ENCODE measurements at regions not wholly inside any gene's neighbourhood (a gene's known extent, or its start where the extent isn't known, plus 50 kb on each side); places are given as distances from the start of the nearest gene placed in this dataset.

DNA sequence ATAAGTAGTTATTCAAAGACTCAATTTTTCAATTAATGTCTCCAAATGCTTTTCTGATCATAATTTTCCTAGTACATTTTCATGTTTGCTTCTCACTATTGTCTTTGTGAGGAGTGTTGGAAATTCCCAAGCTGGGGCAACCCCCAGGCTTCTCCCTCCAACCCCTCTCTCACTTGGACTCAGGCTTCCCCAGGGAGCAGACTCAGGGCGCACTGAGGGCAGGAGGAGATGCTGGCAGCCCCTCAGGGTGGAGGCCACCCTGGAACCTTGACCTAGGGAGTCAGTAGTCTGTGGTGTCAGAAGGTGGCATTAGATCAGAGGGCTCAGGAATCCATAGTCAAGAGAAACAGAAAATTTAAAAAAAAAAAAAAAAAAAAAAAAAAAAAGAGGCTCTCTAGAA, 86.5 kb upstream of the IRS2 start:
- H3K9me3 Mint-ChIP-seq: no peaks in the 10 kb centered on the region
- H3K27me3 Mint-ChIP-seq (ENCODE audit: low read depth, poor library complexity): peaks cover 6% of the 10 kb centered on the region
- DNase-seq: no peak
- H3K4me3 Mint-ChIP-seq: no peak overlapping the region
- H3K4me1 Mint-ChIP-seq: peaks cover 7% of the 10 kb centered on the region
- TF ChIP-seq, protein P1, sequence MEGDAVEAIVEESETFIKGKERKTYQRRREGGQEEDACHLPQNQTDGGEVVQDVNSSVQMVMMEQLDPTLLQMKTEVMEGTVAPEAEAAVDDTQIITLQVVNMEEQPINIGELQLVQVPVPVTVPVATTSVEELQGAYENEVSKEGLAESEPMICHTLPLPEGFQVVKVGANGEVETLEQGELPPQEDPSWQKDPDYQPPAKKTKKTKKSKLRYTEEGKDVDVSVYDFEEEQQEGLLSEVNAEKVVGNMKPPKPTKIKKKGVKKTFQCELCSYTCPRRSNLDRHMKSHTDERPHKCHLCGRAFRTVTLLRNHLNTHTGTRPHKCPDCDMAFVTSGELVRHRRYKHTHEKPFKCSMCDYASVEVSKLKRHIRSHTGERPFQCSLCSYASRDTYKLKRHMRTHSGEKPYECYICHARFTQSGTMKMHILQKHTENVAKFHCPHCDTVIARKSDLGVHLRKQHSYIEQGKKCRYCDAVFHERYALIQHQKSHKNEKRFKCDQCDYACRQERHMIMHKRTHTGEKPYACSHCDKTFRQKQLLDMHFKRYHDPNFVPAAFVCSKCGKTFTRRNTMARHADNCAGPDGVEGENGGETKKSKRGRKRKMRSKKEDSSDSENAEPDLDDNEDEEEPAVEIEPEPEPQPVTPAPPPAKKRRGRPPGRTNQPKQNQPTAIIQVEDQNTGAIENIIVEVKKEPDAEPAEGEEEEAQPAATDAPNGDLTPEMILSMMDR (IDR thresholded peaks at IDR 0.05): no peak
- no peaks in the 10 kb centered on the region for H3K36me3 Mint-ChIP-seq (ENCODE audit: low read depth)
- H3K27ac Mint-ChIP-seq: no peak overlapping the region

DNA sequence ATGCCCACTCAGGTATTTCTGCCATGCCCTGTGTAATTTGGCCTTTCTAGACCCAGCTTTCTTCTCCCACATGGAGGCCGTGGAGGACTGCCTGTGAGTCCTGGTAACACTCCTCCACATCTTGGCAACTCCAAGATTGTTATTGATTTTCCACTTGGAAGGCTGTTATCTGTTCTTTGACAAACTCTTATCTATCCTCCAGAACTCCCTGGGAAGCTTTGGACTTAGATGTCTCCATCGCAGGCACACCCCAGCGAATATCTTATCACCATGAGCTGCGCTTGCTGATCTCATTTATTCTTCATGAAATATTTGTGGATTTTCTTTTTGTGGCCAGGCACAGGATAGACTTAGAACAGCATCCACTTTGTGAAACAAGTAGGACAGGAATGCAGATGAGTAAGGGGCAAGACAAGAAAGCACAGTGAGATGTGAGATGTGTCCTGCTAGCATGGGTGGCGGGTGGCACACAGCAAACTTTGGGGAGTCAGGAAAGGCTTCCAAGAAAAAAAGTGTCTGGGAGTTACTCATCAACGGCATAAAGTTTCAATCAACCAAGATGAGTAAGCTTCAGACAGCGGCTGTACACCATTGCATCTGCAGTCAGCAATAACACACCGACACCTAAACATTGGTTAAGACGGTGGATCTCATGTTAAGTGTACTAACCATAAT, 84.5 kb upstream of the IRS2 start:
- Mint-ChIP-seq H3K4me3 (no peak overlapping the region), H3K9me3 (no peaks in the 10 kb centered on the region), H3K27me3 (ENCODE audit: low read depth, poor library complexity) (peaks cover 15% of the 10 kb centered on the region), H3K27ac (no peak overlapping the region), H3K36me3 (ENCODE audit: low read depth) (no peaks in the 10 kb centered on the region), H3K4me1 (peaks cover 7% of the 10 kb centered on the region)
- TF ChIP-seq, protein P1 (IDR thresholded peaks at IDR 0.05): no peak
- no peak for DNase-seq

DNA sequence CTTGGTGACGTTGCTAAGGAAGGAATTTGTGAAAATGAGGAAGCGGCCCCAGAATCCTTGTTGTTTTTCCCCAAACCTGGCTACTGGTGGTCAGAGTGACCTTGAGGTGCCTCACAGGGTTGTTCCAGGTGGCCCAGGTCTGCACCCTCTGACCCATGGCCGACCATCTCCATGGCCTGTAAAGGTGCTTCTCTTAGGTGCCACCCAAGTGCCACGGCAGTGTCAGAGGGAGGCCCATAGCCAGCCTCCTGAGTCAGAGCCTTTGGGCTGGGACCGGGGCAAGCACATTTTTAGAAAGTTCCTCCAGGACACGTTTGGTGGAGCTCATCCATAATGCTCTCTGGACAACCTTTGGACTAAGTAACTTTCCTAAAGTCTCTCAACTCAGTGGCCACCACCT, 83.9 kb upstream of the IRS2 start:
- no peak for DNase-seq
- Mint-ChIP-seq H3K9me3 (no peaks in the 10 kb centered on the region), H3K4me1 (peaks cover 7% of the 10 kb centered on the region), H3K27me3 (ENCODE audit: low read depth, poor library complexity) (peaks cover 15% of the 10 kb centered on the region), H3K36me3 (ENCODE audit: low read depth) (no peaks in the 10 kb centered on the region), H3K27ac (no peak overlapping the region), H3K4me3 (no peak overlapping the region)
- TF ChIP-seq, protein P1 (IDR thresholded peaks at IDR 0.05): no peak

DNA sequence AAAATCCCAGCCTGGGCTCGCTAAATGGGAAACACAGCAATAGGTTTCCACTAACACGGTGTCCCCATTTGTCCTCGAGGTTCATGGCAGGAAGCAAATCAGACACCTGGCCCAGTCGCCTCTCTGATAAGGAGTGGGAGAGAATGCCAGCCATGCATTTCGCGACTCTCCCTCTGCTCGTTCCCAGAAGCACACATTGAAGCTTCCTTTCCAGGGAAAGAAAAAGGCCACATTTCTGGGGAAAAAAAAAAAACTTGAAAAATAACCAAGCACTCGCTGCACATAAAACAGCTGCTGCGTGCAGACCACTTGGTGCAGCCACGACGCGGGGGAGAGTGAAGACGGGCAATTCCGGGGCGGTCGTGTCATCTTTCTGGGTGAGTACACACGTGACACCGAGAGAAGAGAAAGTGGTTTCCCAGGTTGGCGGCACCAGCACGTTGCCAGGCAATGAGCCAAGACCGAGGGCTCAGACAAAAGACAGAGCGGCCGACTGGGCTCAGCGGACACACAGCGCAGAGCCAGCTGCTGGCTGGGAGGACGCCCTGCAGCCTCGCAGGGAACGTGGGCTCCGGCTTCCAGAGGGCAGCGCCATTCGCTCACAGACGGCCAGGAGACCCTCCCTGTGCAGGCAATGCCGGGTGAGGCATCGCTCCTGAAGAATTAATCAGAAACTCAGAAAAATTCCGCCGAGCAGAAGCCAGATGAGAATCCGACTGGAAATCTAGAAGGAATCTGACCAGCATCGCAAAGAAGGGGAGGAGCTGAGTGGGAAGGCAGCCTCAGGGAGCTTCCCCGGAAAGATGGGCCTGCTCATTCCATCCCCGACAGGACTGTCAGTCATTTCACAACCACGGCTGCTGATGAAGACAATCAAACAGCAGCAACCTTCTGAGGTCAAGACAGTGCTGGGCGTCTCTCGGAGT, 83.2 kb upstream of the IRS2 start:
- peak; percentile 9 for DNase-seq
- Mint-ChIP-seq H3K4me3 (peak overlapping the region; percentile 28), H3K36me3 (ENCODE audit: low read depth) (no peaks in the 10 kb centered on the region), H3K27ac (peak overlapping the region; percentile 76), H3K27me3 (ENCODE audit: low read depth, poor library complexity) (peaks cover 15% of the 10 kb centered on the region), H3K4me1 (peaks cover 7% of the 10 kb centered on the region), H3K9me3 (no peaks in the 10 kb centered on the region)
- TF ChIP-seq, protein P1 (IDR thresholded peaks at IDR 0.05): no peak

DNA sequence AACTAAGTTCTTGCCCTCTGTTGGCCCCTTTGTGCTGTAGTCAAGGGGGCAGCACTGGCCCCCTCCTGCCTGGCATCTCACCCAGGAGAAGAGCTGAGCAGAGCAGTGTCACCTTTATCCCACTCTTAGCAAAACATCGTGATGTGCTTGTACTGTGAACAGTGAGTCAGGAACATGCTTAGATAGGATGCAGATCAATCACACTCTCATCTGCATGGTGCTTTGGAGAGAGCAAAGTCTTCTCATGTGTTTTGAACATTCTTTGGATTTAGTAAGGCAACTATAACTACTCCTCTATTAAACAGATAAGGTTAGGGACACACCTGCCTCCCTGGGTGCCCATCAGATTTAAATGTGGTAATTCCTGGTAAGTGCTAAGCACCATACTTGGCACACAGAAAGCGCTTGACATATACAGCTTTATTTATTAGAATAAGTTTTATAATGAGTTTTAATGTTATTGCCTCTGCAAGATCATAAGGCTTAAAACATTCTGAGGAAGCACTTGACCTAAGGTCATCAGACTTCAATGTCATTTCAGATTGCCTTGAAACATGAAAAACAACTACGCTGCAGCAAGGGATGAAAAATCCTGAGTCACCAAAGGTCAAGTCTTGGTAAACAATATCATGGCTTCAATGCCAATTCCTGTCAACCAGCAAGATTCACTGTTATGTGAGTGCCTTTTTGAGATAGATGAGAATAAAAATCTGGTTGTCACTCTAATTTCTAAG, 82.4 kb upstream of the IRS2 start:
- TF ChIP-seq, protein P1 (IDR thresholded peaks at IDR 0.05): no peak
- Mint-ChIP-seq H3K27me3 (ENCODE audit: low read depth, poor library complexity) (peaks cover 15% of the 10 kb centered on the region), H3K27ac (no peak overlapping the region), H3K4me3 (no peak overlapping the region), H3K4me1 (peaks cover 7% of the 10 kb centered on the region), H3K36me3 (ENCODE audit: low read depth) (no peaks in the 10 kb centered on the region), H3K9me3 (no peaks in the 10 kb centered on the region)
- no peak for DNase-seq

All from nephron progenitor cell (in vitro differentiated cells).